Neural cell (in vitro differentiated cells): ENCODE measurements at regions not wholly inside any gene's neighbourhood (a gene's known extent, or its start where the extent isn't known, plus 50 kb on each side); places are given as distances from the start of the nearest gene placed in this dataset.
"Not testable (repeated sequence)": the region's sequence is repeated elsewhere in the genome, so short reads cannot be mapped to it uniquely, and the experiment has no call there.

Experiments
- H2AFZ ChIP-seq: fragments of 200-600, 300-800 bp; sonication (generic), shearing (Covaris generic); 2 replicates; pipeline ENCODE4 v1.6.0; 2014; ENCODE audit warnings: low read depth, mild to moderate bottlenecking, antibody characterized with exemption, low read length, moderate library complexity
- H3F3A ChIP-seq: fragments of 200-600 bp; shearing (Covaris generic); 2 replicates; pipeline ENCODE4 v1.6.1; 2016; ENCODE audit warnings: mild to moderate bottlenecking, moderate library complexity, mixed read lengths, antibody characterized with exemption, low read length; ENCODE audit not compliant: insufficient read depth, poor library complexity, severe bottlenecking
- H3K27ac ChIP-seq: fragments of 200-600, 300-800 bp; sonication (generic), shearing (Covaris generic); 2 replicates; pipeline ENCODE4 v1.5.1; 2014; ENCODE audit warnings: mild to moderate bottlenecking, low read length, moderate library complexity
- H3K27me3 ChIP-seq: fragments of 300-800, 200-600 bp; sonication (generic), shearing (Covaris generic); 2 replicates; pipeline ENCODE4 v1.6.0; 2014; ENCODE audit warnings: mild to moderate bottlenecking, low read depth, low read length, moderate library complexity; ENCODE audit not compliant: insufficient read depth
- H3K36me3 ChIP-seq: fragments of 300-800, 200-600 bp; sonication (generic), shearing (Covaris generic); 2 replicates; pipeline ENCODE4 v1.5.1; 2014; ENCODE audit warnings: mild to moderate bottlenecking, antibody characterized with exemption, low read length, moderate library complexity; ENCODE audit not compliant: insufficient read depth
- H3K4me2 ChIP-seq: fragments of 300-800, 200-600 bp; sonication (generic), shearing (Covaris generic); 2 replicates; pipeline ENCODE4 v1.6.0; 2014; ENCODE audit warnings: mild to moderate bottlenecking, low read length
- H3K4me3 ChIP-seq: fragments of 300-800, 200-600 bp; sonication (generic), shearing (Covaris generic); 2 replicates; pipeline ENCODE4 v1.5.1; 2014; ENCODE audit warnings: mild to moderate bottlenecking, low read length, moderate library complexity
- H3K79me2 ChIP-seq: fragments of 200-600 bp; shearing (Covaris generic); replicated peaks from 2 replicates; pipeline ENCODE4 v1.6.0; 2014; ENCODE audit warnings: mild to moderate bottlenecking, low read length, moderate library complexity; ENCODE audit not compliant: insufficient read depth
- H3K9ac ChIP-seq: fragments of 300-800, 200-600 bp; sonication (generic), shearing (Covaris generic); 2 replicates; pipeline ENCODE4 v1.6.1; 2016; ENCODE audit warnings: mild to moderate bottlenecking, low read length, mixed read lengths
- H3K9me2 ChIP-seq: fragments of 200-600 bp; shearing (Covaris generic); 2 replicates; pipeline ENCODE4 v1.6.1; 2016; ENCODE audit warnings: mild to moderate bottlenecking, low read length, mixed read lengths; ENCODE audit not compliant: insufficient read depth
- H3K9me3 ChIP-seq: fragments of 200-600, 300-800 bp; sonication (generic), shearing (Covaris generic); 2 replicates; pipeline ENCODE4 v1.6.1; 2016; ENCODE audit warnings: mild to moderate bottlenecking, mixed run types, low read length, moderate library complexity, mixed read lengths
- H4K20me1 ChIP-seq: fragments of 200-600 bp; shearing (Covaris generic); 2 replicates; pipeline ENCODE4 v1.6.1; 2016; ENCODE audit warnings: mild to moderate bottlenecking, mixed run types; ENCODE audit not compliant: insufficient read depth
- CTCF ChIP-seq: fragments of 450-650 bp; IDR thresholded peaks from 2 replicates; pipeline ENCODE4 v1.5.1; 2014; ENCODE audit warnings: antibody characterized with exemption, mild to moderate bottlenecking, moderate library complexity; ENCODE audit not compliant: poor library complexity, severe bottlenecking
- EP300 ChIP-seq: fragments of 450-650 bp; conservative IDR thresholded peaks from 2 replicates; pipeline ENCODE4 v1.6.1; 2014; ENCODE audit warnings: antibody characterized with exemption, mild to moderate bottlenecking, moderate library complexity; ENCODE audit not compliant: poor library complexity, severe bottlenecking
- EZH2 ChIP-seq: fragments of 200-600, 300-800 bp; shearing (Covaris generic), sonication (generic); IDR thresholded peaks from 2 replicates; pipeline ENCODE4 v1.6.1; 2014; ENCODE audit warnings: antibody characterized with exemption, low read length, borderline replicate concordance, mild to moderate bottlenecking; ENCODE audit not compliant: insufficient read depth, poor library complexity, severe bottlenecking
- MXI1 ChIP-seq: fragments of 450-650 bp; conservative IDR thresholded peaks from 2 replicates; pipeline ENCODE4 v1.6.1; 2014; ENCODE audit warnings: antibody characterized with exemption, mild to moderate bottlenecking; ENCODE audit not compliant: poor library complexity, severe bottlenecking
- POLR2AphosphoS5 ChIP-seq: IDR thresholded peaks from 2 replicates; pipeline ENCODE4 v1.6.1; 2012
- RAD21 ChIP-seq: fragments of 450-650 bp; conservative IDR thresholded peaks from 2 replicates; pipeline ENCODE4 v1.6.1; 2014; ENCODE audit warnings: antibody characterized with exemption, mild to moderate bottlenecking, moderate library complexity
- REST ChIP-seq: IDR thresholded peaks from 2 replicates; pipeline ENCODE4 v1.6.1; 2012; ENCODE audit warnings: borderline replicate concordance
- SMC3 ChIP-seq: fragments of 450-650 bp; conservative IDR thresholded peaks from 2 replicates; pipeline ENCODE4 v1.6.1; 2014; ENCODE audit warnings: antibody characterized with exemption, mild to moderate bottlenecking, moderate library complexity; ENCODE audit not compliant: poor library complexity
- TAF1 ChIP-seq: IDR thresholded peaks from 2 replicates; pipeline ENCODE4 v1.6.1; 2012; ENCODE audit warnings: low read depth

- H3K9me2 ChIP-seq, result not testable (repeated sequence)
These were observed 219.3 kb upstream of the CNTNAP5 start for GRCh38 chr2:123805746-123806145.

GRCh38 chr2:123808243-123808642, 216.8 kb upstream of the CNTNAP5 start:
- H3K4me3 ChIP-seq, result no peak overlapping the region
- H3K9me3 ChIP-seq, result no peaks in the 10 kb centered on the region
- no peaks in the 10 kb centered on the region for H3K27me3 ChIP-seq
- H3K79me2 ChIP-seq, result no peaks in the 10 kb centered on the region
- H2AFZ ChIP-seq, result no peak overlapping the region
- H3K4me2 ChIP-seq, result no peak overlapping the region
- H3F3A ChIP-seq, result no peaks in the 10 kb centered on the region
- TF ChIP-seq RAD21, result no peak
- TF ChIP-seq EP300, result no peak
- TF ChIP-seq POLR2AphosphoS5, result no peak
- TF ChIP-seq TAF1, result no peak
- no peak for TF ChIP-seq REST
- TF ChIP-seq CTCF, result no peak
- no peak for TF ChIP-seq EZH2
- TF ChIP-seq SMC3, result no peak
- no peak for TF ChIP-seq MXI1
- H3K9me2 ChIP-seq, result no peaks in the 10 kb centered on the region
- no peak overlapping the region for H3K27ac ChIP-seq
- H4K20me1 ChIP-seq, result no peaks in the 10 kb centered on the region
- no peak overlapping the region for H3K9ac ChIP-seq
- no peaks in the 10 kb centered on the region for H3K36me3 ChIP-seq

More at GRCh38 chr2:123805746-123806145, 219.3 kb upstream of the CNTNAP5 start:
- not testable (repeated sequence) for H3K4me2 ChIP-seq, H3K79me2 ChIP-seq, H3K4me3 ChIP-seq, H3K9ac ChIP-seq, H4K20me1 ChIP-seq, H3K27me3 ChIP-seq, H3K9me3 ChIP-seq, H3K36me3 ChIP-seq, H2AFZ ChIP-seq, H3F3A ChIP-seq, H3K27ac ChIP-seq

- Histone ChIP-seq H3K36me3 (no peaks in the 10 kb centered on the region), H3K4me3 (no peak overlapping the region), H3F3A (no peaks in the 10 kb centered on the region), H3K9me2 (no peaks in the 10 kb centered on the region), H3K27ac (no peak overlapping the region), H3K4me2 (no peak overlapping the region), H3K9me3 (no peaks in the 10 kb centered on the region), H2AFZ (no peak overlapping the region), H3K9ac (no peak overlapping the region), H3K79me2 (no peaks in the 10 kb centered on the region), H3K27me3 (no peaks in the 10 kb centered on the region), H4K20me1 (no peaks in the 10 kb centered on the region)
- TF ChIP-seq RAD21 (no peak), EP300 (no peak), TAF1 (no peak)
These were observed 213.2 kb upstream of the CNTNAP5 start for GRCh38 chr2:123811846-123812245.
